GM23338 (cell line): ENCODE measurements at regions not wholly inside any gene's neighbourhood (a gene's known extent, or its start where the extent isn't known, plus 50 kb on each side); places are given as distances from the start of the nearest gene placed in this dataset.

Experiments
- CREB1 ChIP-seq: fragments of 250-450 bp; sonication (Bioruptor Pico); IDR thresholded peaks from 2 replicates; pipeline ENCODE4 v1.5.0; 2020; ENCODE audit warnings: low read depth, mild to moderate bottlenecking, moderate library complexity
- CTCF ChIP-seq, 2 experiments: fragments of 200-600 bp in 1 of 2; sonication (generic) in 1 of 2; conservative IDR thresholded peaks; 2 replicates each; pipeline versions ENCODE4 v1.5.1 to v1.6.1; 2016 to 2017; ENCODE audit warnings: antibody characterized with exemption in 2 of 2, low read depth in 2 of 2, mild to moderate bottlenecking in 2 of 2, moderate library complexity in 1 of 2
- ETS1 ChIP-seq: IDR thresholded peaks from 2 replicates; pipeline ENCODE4 v1.6.1; 2016; ENCODE audit warnings: antibody characterized with exemption
- EZH2 ChIP-seq: fragments of 200-600 bp; sonication (generic); IDR thresholded peaks from one replicate; pipeline ENCODE4 v1.8.0; 2017; ENCODE audit warnings: antibody characterized with exemption, mild to moderate bottlenecking, low read depth; ENCODE audit not compliant: unreplicated experiment
- EZH2phosphoT487 ChIP-seq: fragments of 200-600 bp; sonication (generic); IDR thresholded peaks from one replicate; pipeline ENCODE4 v1.8.1; 2018; ENCODE audit warnings: antibody characterized with exemption; ENCODE audit not compliant: unreplicated experiment
- JUNB ChIP-seq: IDR thresholded peaks from one replicate; pipeline ENCODE4 v1.6.1; 2016; ENCODE audit warnings: antibody characterized with exemption; ENCODE audit not compliant: unreplicated experiment
- NANOG ChIP-seq: IDR thresholded peaks from 2 replicates; pipeline ENCODE4 v1.6.1; 2016; ENCODE audit warnings: antibody characterized with exemption, borderline replicate concordance
- POLR2AphosphoS5 ChIP-seq: IDR thresholded peaks from 2 replicates; pipeline ENCODE4 v1.6.1; 2016; ENCODE audit warnings: antibody characterized with exemption, low read depth
- REST ChIP-seq: IDR thresholded peaks from one replicate; pipeline ENCODE4 v1.6.1; 2018; ENCODE audit warnings: antibody characterized with exemption; ENCODE audit not compliant: unreplicated experiment
- STAT1 ChIP-seq: IDR thresholded peaks from one replicate; pipeline ENCODE4 v1.6.1; 2016; ENCODE audit warnings: antibody characterized with exemption; ENCODE audit not compliant: unreplicated experiment
- ZNF331 ChIP-seq: fragments of 250-450 bp; sonication (Bioruptor Pico); IDR thresholded peaks from 2 replicates; pipeline ENCODE4 v1.5.0; 2020; ENCODE audit warnings: low read depth, mild to moderate bottlenecking, moderate library complexity
- ZNF462 ChIP-seq: fragments of 250-450 bp; sonication (Bioruptor Pico); IDR thresholded peaks from 2 replicates; pipeline ENCODE4 v1.5.0; 2020; ENCODE audit warnings: mild to moderate bottlenecking, moderate library complexity

- TF ChIP-seq CTCF (conservative IDR thresholded peaks at IDR 0.05; ENCODE audit: low read depth in 2 of 2) (no peak), ZNF331 (CRISPR knock-in tag) (no peak), POLR2AphosphoS5 (no peak), REST (no peak), ETS1 (no peak), JUNB (no peak), EZH2phosphoT487 (no peak), EZH2 (no peak), STAT1 (no peak), CREB1 (CRISPR knock-in tag) (no peak), NANOG (no peak), ZNF462 (CRISPR knock-in tag) (no peak)
These were observed 447.7 kb downstream of the SOX11 start for GRCh38 chr2:6139916-6140315.
